ENCODE measurements at regions not wholly inside any gene's neighbourhood (a gene's known extent, or its start where the extent isn't known, plus 50 kb on each side); places are given as distances from the start of the nearest gene placed in this dataset.

GRCh38 chr5:147017191-147017590 is 138.6 kb upstream of the PPP2R2B start:
- ChIA-PET CTCF (interaction anchor here (1.3 kb wide), 1 partner anchor 172 kb away, joined by 6 read pairs; no protein-coding TSS in a partner anchor), POLR2A (no interaction called here)
- H3F3A ChIP-seq (replicated peaks; ENCODE audit: insufficient read depth), result no peaks in the 10 kb centered on the region
- WGBS (ENCODE audit: low lambda C conversion rate), result 7% methylated on average over 3 of the region's 3 CpGs
- peaks cover 0 to 3% of the 10 kb centered on the region in 2 experiments; a peak in 2 of 4 replicates for H3K4me1 ChIP-seq (ENCODE audit: control insufficient read depth in 1 of 2, insufficient read depth in 2 of 2, low read depth in 1 of 2, low read length in 1 of 2)
- H4K20me1 ChIP-seq (ENCODE audit: insufficient read depth), result no peaks in the 10 kb centered on the region
- H3K27ac ChIP-seq (ENCODE audit: low read depth in 2 of 2, low read length in 1 of 2), result no peak overlapping the region
- H3K36me3 ChIP-seq (replicated peaks in 1 of 2; ENCODE audit: control insufficient read depth in 1 of 2, insufficient read depth in 2 of 2, low read length in 1 of 2), result no peaks in the 10 kb centered on the region
- no peak overlapping the region for H3K4me2 ChIP-seq
- no peak overlapping the region for H2AFZ ChIP-seq (ENCODE audit: low read depth)
- no peaks in the 10 kb centered on the region for H3K9me3 ChIP-seq
- no peaks in the 10 kb centered on the region for H3K27me3 ChIP-seq (ENCODE audit: insufficient read depth)
- H3K9me2 ChIP-seq, result no peaks in the 10 kb centered on the region
- TF ChIP-seq RAD21 (IDR thresholded peaks at IDR 0.05; ENCODE audit: low read length), result no peak
- TF ChIP-seq GATA2 (CRISPR knock-in tag; IDR thresholded peaks at IDR 0.05), result peak; percentile 35; the same call in 1 of the 2 replicates
- peak; percentile 12 for DNase-seq
- no peak overlapping the region for H3K9ac ChIP-seq
- H3K4me3 ChIP-seq (ENCODE audit: low read depth in 2 of 2, low read length in 1 of 2), result no peak overlapping the region
- no peaks in the 10 kb centered on the region for H3K79me2 ChIP-seq (ENCODE audit: insufficient read depth)

- no peak overlapping the region for H2AFZ ChIP-seq (ENCODE audit: low read depth)
- ChIA-PET POLR2A (no interaction called here), CTCF (interaction anchor here (1.3 kb wide), 1 partner anchor 171 kb away, joined by 6 read pairs; no protein-coding TSS in a partner anchor)
- no peak overlapping the region for H3K9ac ChIP-seq
- no peaks in the 10 kb centered on the region for H3K79me2 ChIP-seq (ENCODE audit: insufficient read depth)
- H3K4me2 ChIP-seq, result no peak overlapping the region
- no peaks in the 10 kb centered on the region for H3K9me2 ChIP-seq
- H3K27ac ChIP-seq (ENCODE audit: low read depth in 2 of 2, low read length in 1 of 2), result no peak overlapping the region
- H3K9me3 ChIP-seq, result no peaks in the 10 kb centered on the region
- H3F3A ChIP-seq (replicated peaks; ENCODE audit: insufficient read depth), result no peaks in the 10 kb centered on the region
- no peaks in the 10 kb centered on the region for H4K20me1 ChIP-seq (ENCODE audit: insufficient read depth)
- no peaks in the 10 kb centered on the region for H3K36me3 ChIP-seq (replicated peaks in 1 of 2; ENCODE audit: control insufficient read depth in 1 of 2, insufficient read depth in 2 of 2, low read length in 1 of 2)
- no peak for DNase-seq
- H3K4me3 ChIP-seq (ENCODE audit: low read depth in 2 of 2, low read length in 1 of 2), result no peak overlapping the region
- peaks cover 0 to 3% of the 10 kb centered on the region in 2 experiments; a peak in 2 of 4 replicates for H3K4me1 ChIP-seq (ENCODE audit: control insufficient read depth in 1 of 2, insufficient read depth in 2 of 2, low read depth in 1 of 2, low read length in 1 of 2)
- no peaks in the 10 kb centered on the region for H3K27me3 ChIP-seq (ENCODE audit: insufficient read depth)
- no peak for TF ChIP-seq NFIC (IDR thresholded peaks at IDR 0.05; ENCODE audit: borderline replicate concordance)
- TF ChIP-seq JUND (IDR thresholded peaks at IDR 0.05), result no peak
- TF ChIP-seq GABPA (IDR thresholded peaks at IDR 0.05; ENCODE audit: low read depth), result no peak
- no peak for TF ChIP-seq MEF2A (IDR thresholded peaks at IDR 0.05; ENCODE audit: borderline replicate concordance, low read depth)
- no peak for TF ChIP-seq RCOR1 (IDR thresholded peaks at IDR 0.05; ENCODE audit: low read length)
- TF ChIP-seq RXRA (IDR thresholded peaks at IDR 0.05; ENCODE audit: borderline replicate concordance, low read depth), result no peak
- no peak for TF ChIP-seq FOXM1 (IDR thresholded peaks at IDR 0.05; ENCODE audit: low read depth)
- TF ChIP-seq ELF1 (IDR thresholded peaks at IDR 0.05), result no peak
- TF ChIP-seq YY1 (IDR thresholded peaks at IDR 0.05; ENCODE audit: low read depth), result no peak
These were observed 139.1 kb upstream of the PPP2R2B start for GRCh38 chr5:147017621-147018020.

- Histone ChIP-seq H3K9me2 (no peaks in the 10 kb centered on the region), H3K27me3 (ENCODE audit: insufficient read depth) (no peaks in the 10 kb centered on the region), H3F3A (replicated peaks; ENCODE audit: insufficient read depth) (no peaks in the 10 kb centered on the region), H4K20me1 (ENCODE audit: insufficient read depth) (no peaks in the 10 kb centered on the region), H3K9ac (no peak overlapping the region), H3K4me2 (no peak overlapping the region), H3K9me3 (no peaks in the 10 kb centered on the region), H3K79me2 (ENCODE audit: insufficient read depth) (no peaks in the 10 kb centered on the region), H3K4me3 (ENCODE audit: low read depth in 2 of 2, low read length in 1 of 2) (no peak overlapping the region), H2AFZ (ENCODE audit: low read depth) (no peak overlapping the region), H3K27ac (ENCODE audit: low read depth in 2 of 2, low read length in 1 of 2) (no peak overlapping the region), H3K4me1 (ENCODE audit: control insufficient read depth in 1 of 2, insufficient read depth in 2 of 2, low read depth in 1 of 2, low read length in 1 of 2) (peaks cover 0 to 3% of the 10 kb centered on the region in 2 experiments; a peak in 2 of 4 replicates), H3K36me3 (replicated peaks in 1 of 2; ENCODE audit: control insufficient read depth in 1 of 2, insufficient read depth in 2 of 2, low read length in 1 of 2) (no peaks in the 10 kb centered on the region)
- ChIA-PET CTCF (no interaction called here), POLR2A (no interaction called here)
- WGBS (ENCODE audit: low lambda C conversion rate), result 11% methylated on average over 1 of the region's 1 CpG
- no peak for DNase-seq
- no peak for TF ChIP-seq MAX (IDR thresholded peaks at IDR 0.05; ENCODE audit: low read depth)
- no peak for TF ChIP-seq EZH2phosphoT487 (IDR thresholded peaks at IDR 0.05; ENCODE audit: borderline replicate concordance, low read depth)
- TF ChIP-seq POLR2AphosphoS5 (IDR thresholded peaks at IDR 0.05; ENCODE audit: low read depth, low read length), result no peak
- no peak for TF ChIP-seq EP300 (IDR thresholded peaks at IDR 0.05; ENCODE audit: borderline replicate concordance in 1 of 2, low read depth in 1 of 2, low read length in 1 of 2)
- TF ChIP-seq NRF1 (IDR thresholded peaks at IDR 0.05; ENCODE audit: low read depth, low read length), result no peak
- TF ChIP-seq ZBTB33 (IDR thresholded peaks at IDR 0.05; ENCODE audit: borderline replicate concordance, low read depth), result no peak
These were observed 140.3 kb upstream of the PPP2R2B start for GRCh38 chr5:147018812-147019211.
